ENCODE measurements at regions not wholly inside any gene's neighbourhood (a gene's known extent, or its start where the extent isn't known, plus 50 kb on each side); places are given as distances from the start of the nearest gene placed in this dataset.
"Not testable (repeated sequence)": the region's sequence is repeated elsewhere in the genome, so short reads cannot be mapped to it uniquely, and the experiment has no call there.

DNA sequence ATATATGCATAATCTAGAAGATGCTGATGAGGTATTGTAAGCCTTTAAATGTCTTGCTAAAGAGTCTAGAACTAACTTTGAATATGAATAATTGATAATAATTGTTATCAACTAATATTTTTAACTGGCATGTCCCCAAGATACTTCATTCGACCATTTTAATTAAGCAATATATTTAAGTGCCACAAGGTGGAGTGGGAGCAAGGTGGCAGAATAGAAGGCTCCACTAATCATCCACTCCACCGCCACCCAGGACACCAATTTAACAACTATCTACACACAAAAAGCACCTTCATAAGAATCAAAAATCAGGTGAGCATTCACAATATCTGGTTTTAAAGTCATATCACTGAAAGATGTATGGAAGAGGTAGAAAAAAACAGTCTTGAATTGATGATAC, 409.6 kb downstream of the SEC23A start:
- DNase-seq, result no peak

- DNase-seq, result no peak
Observed at GRCh38 chr14:38669027-38669426, 413.1 kb upstream of the CLEC14A start.

GRCh38 chr14:38663382-38663781, 407.5 kb upstream of the CLEC14A start:
- DNase-seq, result no peak

DNA sequence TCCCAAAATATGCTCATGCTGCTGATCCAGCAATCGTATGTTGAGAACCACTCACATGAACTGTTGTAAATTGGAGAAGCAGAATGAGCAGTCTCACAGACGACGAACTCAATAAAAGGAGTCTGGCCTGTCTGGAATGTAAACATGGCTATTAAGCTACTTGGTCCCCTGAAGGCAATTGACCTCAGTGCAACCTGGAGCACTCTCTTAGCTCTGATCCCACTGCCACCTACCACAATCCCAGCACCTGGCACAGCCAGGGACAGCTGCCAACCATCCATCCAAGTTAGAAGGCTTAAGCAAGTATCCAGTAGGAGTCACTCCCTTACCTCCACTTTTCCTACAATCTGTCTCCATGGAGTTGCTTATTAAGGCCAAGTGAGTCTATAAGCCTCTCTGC, 406.9 kb upstream of the CLEC14A start:
- DNase-seq, result peak; percentile 94

DNA sequence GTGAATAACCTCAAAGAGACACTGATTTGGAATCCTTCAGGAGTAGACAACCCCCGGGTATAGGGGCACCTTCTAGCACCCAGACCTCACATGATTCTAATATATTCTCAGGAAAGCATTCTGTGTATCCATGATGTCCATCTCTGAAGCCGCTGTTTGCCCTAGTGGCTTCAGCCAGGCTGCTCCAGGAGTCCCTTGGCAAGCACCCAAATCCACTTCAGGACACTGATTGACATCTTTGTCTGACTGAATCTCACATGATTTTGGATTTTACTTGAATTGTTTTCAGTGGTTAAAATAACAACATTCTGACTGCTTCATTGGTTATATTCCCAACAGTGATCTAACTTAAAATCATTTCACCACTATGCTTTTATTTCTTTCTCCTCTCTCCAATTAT, 390.5 kb upstream of the CLEC14A start:
- DNase-seq, result no peak

GRCh38 chr14:38634913-38635312, 379.0 kb upstream of the CLEC14A start:
- DNase-seq, result not testable (repeated sequence)

DNA sequence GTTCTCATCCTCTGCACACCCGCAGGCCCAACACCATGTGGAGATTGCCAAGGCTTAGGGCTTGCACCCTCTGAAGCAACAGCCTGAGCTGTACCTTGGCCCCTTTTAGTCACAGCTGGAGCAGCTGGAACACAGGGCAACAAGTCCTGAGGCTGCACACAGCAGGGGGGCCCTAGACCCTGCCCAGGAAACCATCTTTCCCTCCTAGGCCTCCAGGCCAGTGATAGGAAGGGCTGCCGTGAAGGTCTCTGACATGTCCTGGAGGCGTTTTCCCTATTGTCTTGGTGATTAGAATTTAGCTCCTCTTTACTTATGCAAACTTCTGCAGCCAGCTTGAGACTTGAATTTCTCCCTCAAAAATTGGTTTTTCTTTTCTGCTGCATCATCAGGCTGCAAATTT, 373.5 kb upstream of the CLEC14A start:
- no peak for DNase-seq

- no peak for DNase-seq
Observed at GRCh38 chr14:38627163-38627562, 371.3 kb upstream of the CLEC14A start.

GRCh38 chr14:38623661-38624060, 367.8 kb upstream of the CLEC14A start:
- DNase-seq, result no peak

DNA sequence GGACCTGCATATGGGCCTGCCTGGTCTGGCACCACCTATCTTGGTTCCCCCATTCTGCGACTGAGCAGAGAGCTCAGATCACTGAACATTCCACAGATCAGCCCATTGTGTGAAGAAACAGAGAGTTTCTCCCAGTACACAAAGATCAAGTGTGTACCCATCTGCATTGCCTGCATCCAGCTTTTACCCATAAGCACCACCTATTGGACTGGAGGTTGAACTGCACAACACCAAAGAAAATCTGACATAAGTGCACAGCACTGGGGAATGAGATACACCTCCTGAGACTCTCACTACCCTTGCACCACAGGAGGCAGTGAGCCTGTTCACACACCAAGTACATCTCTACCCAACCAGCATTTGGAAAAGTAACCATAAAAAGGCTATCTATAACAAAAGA, 362.6 kb upstream of the CLEC14A start:
- DNase-seq, result no peak

DNA sequence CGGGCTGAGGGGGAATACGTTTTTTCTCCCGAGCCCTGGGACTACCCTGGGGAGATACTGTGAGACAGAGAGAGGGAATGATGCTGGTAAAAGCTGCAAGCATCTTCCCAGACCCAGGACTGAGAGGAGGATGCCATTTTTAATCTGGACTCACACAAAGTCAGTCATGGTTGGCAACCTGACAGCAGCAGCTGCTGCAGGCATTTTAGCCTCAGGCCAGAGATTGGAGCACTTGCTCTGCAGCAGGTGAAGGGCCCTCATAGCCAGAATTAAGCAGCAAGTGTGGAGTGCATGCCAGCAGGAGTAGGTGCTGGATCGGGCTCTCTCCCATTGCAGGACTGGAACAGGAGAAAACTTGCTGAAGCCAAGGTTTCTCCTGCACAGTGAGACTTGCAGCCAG, 361.1 kb upstream of the CLEC14A start:
- peak; percentile 99 for DNase-seq

DNA sequence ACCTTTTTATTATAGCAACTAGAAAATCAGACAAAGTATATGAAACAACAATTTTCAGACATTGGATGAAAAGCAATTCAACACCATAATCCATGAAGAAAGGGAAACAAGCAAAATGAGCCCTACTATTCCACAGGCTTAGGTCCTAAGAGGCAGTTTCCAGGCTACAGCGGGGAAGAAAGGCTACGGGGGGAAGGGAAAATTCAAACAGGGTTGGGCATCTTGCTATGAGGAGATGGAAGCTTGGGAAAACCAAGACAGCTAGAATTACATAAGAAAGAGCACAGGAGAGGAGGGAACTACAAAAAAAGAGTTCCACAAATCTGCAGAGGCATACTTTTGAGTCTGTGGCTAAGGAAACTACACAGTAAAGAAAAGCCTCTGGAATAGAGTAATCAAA, 356.0 kb upstream of the CLEC14A start:
- no peak for DNase-seq

DNA sequence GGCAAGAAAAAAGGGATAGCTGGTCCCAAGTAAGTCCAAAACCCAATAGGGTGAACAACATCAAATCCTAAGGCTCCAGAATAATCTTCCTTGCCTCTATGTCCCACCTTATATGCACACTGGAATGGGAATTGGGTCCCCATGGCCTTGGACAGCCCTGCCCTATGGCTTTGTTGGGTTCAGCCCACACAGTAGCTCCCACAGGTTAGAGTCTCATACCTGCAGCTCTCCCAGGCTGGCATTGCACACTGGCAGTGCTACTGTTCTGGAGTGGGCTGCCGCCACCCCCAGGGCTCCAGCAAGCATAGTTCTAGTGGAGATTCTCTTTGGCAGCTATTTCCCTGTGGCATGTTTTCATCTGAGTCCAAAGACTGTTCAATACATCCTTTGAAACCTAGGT, 352.4 kb upstream of the CLEC14A start:
- no peak for DNase-seq

DNA sequence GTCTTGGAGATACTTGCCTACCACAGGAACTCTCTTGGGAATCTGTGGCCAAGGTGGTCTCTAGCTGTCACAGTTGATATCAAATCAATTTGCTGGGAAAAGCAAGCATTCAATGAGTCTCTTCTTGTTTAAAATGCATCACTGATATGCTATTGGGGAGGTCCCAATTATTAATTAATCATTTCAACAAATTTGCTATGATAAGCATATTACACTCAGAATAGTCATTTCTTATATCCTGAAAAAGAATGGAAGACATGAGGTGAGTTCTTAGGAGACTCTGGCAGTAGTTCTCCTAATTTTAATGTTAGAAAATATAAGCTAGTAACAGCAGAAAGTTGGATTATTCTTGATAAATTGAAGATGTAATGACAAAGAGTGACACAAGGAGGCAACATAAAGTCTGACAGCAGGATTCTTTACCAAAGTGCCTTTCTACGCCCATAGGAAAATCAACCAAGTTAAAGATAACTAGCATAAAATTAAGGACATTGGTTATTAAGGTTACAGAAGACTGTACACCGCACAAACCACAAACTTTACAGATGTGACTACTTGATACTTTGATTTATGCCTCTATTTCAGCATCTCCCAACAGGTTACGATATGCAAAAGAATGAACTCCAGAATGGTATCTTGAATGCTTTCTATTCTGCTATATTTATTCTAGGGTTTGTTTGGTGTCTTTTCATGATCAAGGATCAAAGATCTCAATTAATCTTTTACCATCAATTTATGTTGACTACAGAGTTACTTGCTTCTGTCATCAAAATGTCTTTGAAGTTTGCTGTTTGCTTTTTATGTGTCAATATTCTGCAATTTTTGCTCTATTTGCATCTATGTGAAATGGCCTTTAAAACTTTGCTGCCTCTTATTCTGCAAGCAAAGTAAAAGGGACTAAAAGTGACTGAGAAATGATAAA, 349.6 kb upstream of the CLEC14A start:
- DNase-seq, result no peak

DNA sequence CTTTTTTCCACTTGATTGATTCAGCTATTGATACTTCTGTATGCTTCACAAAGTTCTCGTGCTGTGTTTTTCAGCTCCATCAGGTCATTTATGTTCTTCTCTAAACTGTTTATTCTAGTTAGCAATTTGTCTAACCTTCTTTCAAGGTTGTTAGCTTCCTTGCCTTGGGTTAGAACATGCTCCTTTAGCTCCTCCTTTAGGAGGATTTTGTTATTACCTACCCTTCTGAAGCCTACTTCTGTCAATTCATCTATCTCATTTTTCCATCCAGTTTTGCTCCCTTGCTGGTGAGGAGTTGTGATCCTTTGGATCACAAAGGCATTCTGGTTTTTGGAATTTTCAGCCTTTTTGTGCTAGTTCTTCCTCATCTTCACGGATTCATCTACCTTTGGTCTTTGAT, 344.7 kb upstream of the CLEC14A start:
- DNase-seq, result not testable (repeated sequence)

- no peak for DNase-seq
Observed at GRCh38 chr14:38593476-38593875, 337.6 kb upstream of the CLEC14A start.

DNA sequence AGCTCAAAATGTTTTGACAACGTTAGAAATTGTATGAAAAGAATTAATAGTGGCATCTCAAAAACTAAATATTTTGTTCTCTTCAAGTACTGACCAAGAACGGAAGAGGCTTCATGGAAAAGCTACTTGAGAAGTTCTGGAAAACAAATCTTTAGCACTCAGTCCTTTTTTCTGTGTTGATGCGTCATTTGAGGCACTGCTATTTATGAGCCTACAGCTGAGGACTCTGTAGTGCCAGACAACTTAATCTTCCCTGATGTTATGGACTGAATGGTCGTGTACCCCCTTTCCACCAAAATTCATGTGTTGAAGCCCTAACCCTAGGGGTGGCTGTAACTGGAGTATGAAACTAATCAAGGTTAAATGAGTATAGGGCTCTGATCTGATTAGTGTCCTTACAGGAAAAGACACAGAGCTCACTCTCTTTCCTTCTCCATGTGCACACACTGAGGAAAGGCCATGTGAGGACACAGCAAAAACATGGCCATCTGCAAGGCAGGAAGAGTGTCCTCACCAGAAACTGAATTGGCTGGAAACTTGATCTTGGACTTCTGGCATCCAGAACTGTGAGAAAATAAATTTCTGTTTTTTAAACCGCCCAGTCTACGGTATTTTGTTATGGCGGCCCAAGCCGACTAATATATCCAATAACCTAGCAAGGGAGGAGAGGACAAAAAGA, 337.0 kb upstream of the CLEC14A start:
- DNase-seq, result no peak

DNA sequence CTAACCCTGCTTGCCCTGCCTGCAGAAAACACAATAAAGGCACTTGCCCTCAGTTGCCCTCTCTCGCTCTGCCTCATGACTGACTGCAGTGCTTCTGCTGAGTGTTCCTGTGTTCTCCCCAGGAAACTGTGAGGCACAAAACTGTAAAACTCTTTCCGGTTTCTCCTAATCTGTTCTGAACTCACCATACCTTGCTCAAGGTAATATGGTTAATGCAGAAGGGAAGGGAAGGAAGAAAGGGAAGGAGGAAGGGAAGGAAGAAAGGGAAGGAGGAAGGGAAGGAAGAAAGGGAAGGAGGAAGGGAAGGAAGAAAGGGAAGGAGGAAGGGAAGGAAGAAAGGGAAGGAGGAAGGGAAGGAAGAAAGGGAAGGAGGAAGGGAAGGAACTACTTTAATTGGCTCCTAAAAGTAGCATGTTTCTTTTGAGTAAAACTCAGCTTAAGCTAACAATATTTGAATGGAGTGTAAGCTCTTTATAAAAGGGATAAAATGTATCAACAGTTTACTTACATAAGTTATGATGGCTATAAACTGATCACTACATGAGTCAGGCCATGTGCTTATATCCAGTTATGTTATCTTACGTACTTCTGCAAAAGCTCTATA, 334.0 kb upstream of the CLEC14A start:
- DNase-seq, result no peak

DNA sequence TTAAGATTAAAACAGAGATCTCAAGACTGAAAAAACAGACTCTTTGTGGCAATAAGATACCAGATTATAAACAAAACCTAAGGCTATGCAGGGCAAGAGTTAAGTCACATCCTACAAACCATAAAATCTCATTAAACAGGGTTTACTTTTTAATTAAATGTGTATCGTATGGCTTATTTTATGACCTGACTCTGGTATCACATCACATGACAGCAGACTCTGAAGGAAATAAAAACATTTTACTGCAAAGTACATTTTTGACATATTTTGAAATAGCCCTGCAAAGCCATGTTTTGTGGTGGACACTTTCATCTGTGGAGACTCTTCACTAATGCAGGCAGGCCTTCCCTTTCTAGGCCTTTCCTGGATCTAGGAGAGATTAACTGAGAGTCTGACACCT, 327.6 kb upstream of the CLEC14A start:
- no peak for DNase-seq

GRCh38 chr14:38578278-38578681, 322.4 kb upstream of the CLEC14A start:
- no peak for DNase-seq

DNA sequence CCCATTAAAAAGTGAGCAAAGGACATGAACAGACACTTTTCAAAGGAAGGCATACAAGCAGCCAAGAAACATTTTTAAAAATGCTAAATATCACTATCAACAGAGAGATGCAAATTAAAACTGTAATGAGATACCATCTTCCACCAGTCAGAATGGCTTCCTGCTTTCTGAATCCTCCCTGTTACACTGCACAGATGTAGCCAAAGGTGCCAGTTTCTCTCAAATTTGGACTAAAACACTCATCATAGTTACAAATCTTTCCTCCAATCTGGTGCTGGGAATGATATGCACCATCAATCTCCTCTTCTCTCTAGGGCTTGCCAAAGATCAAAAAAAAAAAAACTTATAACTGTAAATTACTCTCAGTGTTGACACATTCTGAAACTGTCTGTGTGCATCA, 311.8 kb upstream of the CLEC14A start:
- no peak for DNase-seq

DNA sequence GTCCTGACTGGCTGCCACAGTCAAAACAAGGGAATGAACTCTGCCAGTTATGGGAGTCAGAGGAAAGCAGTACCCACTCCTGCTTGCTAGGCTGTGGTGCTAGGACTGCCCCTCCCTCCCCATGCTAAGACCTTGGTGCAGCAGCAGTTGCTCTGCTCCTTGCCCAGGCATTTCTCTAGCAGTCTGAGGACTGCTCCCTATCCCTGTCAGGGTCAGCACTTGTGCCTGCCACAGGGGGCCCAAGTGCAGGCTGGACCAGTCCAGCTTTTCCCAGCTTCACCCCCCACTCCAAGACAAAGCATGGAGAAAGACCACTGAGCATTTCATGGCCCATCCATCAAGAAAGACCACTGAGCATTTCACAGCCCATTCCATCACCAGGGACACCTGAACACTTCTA, 305.8 kb upstream of the CLEC14A start:
- no peak for DNase-seq

DNA sequence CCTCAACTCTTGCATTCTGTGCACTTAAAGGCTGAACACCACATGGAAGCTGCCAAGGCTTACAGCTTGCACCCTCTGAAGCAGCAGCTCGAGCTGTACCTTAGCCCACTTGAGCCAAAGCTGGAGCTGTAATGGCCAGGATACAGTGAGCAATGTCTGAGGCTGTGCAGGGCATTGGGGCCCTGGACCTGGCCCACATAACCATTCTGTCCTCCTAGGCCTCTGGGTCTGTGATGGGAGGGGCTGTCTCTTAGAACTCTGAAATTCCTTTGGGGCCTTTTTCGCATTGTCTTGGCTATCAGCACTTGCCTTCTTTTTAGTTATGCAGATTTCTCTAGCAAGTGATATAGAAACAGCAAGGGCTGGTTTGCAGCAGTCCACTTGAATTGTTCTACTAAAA, 303.8 kb upstream of the CLEC14A start:
- no peak for DNase-seq

GRCh38 chr14:38557391-38557790, 301.5 kb upstream of the CLEC14A start:
- not testable (repeated sequence) for DNase-seq

Data from DMS79 treated with DMSO at 0.1 percent for 48 hours (cell line).